Fibroblast of the aortic adventitia (primary cell): ENCODE measurements at regions not wholly inside any gene's neighbourhood (a gene's known extent, or its start where the extent isn't known, plus 50 kb on each side); places are given as distances from the start of the nearest gene placed in this dataset.
A peak's percentile ranks its signal among the peaks of the same experiment; 100 is the strongest.

Experiments used
- DNase-seq: peaks from one replicate; pipeline ENCODE4 v3.0.0-alpha.2; 2010; ENCODE audit warnings: low read depth
- H3K4me3 ChIP-seq: 2 replicates; pipeline ENCODE4 v1.5.1; 2011; ENCODE audit warnings: low read depth, mild to moderate bottlenecking, control low read depth, low read length, moderate library complexity
- CTCF ChIP-seq: IDR thresholded peaks from 2 replicates; pipeline ENCODE4 v1.5.1; 2011; ENCODE audit warnings: mild to moderate bottlenecking, low read length, control low read depth, inconsistent platforms; ENCODE audit not compliant: insufficient read depth

GRCh38 chr3:152091725-152092124 is 177.0 kb upstream of the MBNL1 start:
- no peak for TF ChIP-seq CTCF
- no peak for DNase-seq
- H3K4me3 ChIP-seq, result no peak overlapping the region

- TF ChIP-seq CTCF, result no peak
- DNase-seq, result no peak
- H3K4me3 ChIP-seq, result no peak overlapping the region
Measured at GRCh38 chr3:152093901-152094300, 174.8 kb upstream of the MBNL1 start.

- TF ChIP-seq CTCF, result no peak
- peak; percentile 26 for DNase-seq
Measured at GRCh38 chr3:152094406-152094805, 174.3 kb upstream of the MBNL1 start.

GRCh38 chr3:152095472-152095871 is 173.3 kb upstream of the MBNL1 start:
- DNase-seq, result no peak
- TF ChIP-seq CTCF, result no peak
- no peak overlapping the region for H3K4me3 ChIP-seq

More at GRCh38 chr3:152094406-152094805, 174.3 kb upstream of the MBNL1 start:
- no peak overlapping the region for H3K4me3 ChIP-seq

GRCh38 chr3:152096280-152096906 is 172.3 kb upstream of the MBNL1 start:
- no peak for TF ChIP-seq CTCF
- no peak for DNase-seq
- no peak overlapping the region for H3K4me3 ChIP-seq

- no peak for DNase-seq
- TF ChIP-seq CTCF, result no peak
- H3K4me3 ChIP-seq, result no peak overlapping the region
Measured at GRCh38 chr3:152097120-152097519, 171.6 kb upstream of the MBNL1 start.

- TF ChIP-seq CTCF, result no peak
- no peak overlapping the region for H3K4me3 ChIP-seq
- no peak for DNase-seq
Measured at GRCh38 chr3:152097770-152098169, 171.0 kb upstream of the MBNL1 start.
